ENCODE measurements at regions not wholly inside any gene's neighbourhood (a gene's known extent, or its start where the extent isn't known, plus 50 kb on each side); places are given as distances from the start of the nearest gene placed in this dataset.

- no peak overlapping the region for H3K4me3 ChIP-seq (ENCODE audit: low read depth, low read length)
- ChIA-PET POLR2A (no interaction called here), CTCF (no interaction called here)
- no peak for DNase-seq (ENCODE audit: low read depth, low spot score)
- TF ChIP-seq CTCF (IDR thresholded peaks at IDR 0.05; ENCODE audit: insufficient read depth, low read length, missing control alignments) = no peak
These were observed 50.0 kb upstream of the OPCML start for GRCh38 chr11:133582326-133582725.

Measured in AG04449 (cell line).